DMS153 treated with DMSO at 0.1 percent for 48 hours (cell line): ENCODE measurements at regions not wholly inside any gene's neighbourhood (a gene's known extent, or its start where the extent isn't known, plus 50 kb on each side); places are given as distances from the start of the nearest gene placed in this dataset.
"Not testable (repeated sequence)": the region's sequence is repeated elsewhere in the genome, so short reads cannot be mapped to it uniquely, and the experiment has no call there.

Experiments
- DNase-seq: peaks from one replicate; lab custom pipeline; 2025; ENCODE audit not compliant: unreplicated experiment; lab: John Stamatoyannopoulos, UW

DNA sequence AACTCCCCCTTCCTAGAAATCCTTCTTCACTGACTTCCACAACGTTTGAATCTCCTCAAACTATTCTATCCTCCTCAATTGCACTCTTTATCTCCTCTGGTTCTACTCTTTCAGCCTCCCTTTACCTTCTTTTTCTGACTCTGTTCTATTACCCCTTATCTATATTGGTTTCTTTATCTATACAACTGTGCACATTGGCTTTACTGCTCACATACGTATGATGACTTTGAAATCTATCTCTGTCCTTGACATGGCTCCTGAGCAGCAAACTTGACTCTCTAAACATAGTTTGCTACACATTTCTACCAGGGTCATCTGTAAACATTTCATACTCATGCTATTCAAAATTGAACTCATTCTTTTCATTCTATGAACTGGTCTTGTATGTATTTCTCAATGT is 601.0 kb upstream of the LINC00305 start:
- no peak for DNase-seq

DNA sequence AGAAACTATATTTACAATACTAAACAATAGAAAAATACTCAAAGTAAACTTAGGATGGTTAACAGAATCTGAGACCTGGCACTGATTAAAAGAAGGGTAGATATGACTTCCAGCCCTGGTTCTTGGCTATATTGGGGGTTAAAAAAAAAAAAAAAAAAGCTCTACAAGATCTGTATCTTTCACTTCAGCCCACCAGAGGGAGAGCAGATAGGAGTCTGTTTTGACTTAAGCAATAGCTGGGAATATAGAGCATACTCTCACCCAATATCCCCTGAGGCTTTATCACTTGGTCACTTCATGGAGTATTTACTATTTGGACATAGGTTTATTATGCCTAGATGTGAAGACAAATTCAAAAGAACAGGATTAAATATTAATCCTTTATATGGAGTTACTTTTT is 598.9 kb upstream of the LINC00305 start:
- no peak for DNase-seq

DNA sequence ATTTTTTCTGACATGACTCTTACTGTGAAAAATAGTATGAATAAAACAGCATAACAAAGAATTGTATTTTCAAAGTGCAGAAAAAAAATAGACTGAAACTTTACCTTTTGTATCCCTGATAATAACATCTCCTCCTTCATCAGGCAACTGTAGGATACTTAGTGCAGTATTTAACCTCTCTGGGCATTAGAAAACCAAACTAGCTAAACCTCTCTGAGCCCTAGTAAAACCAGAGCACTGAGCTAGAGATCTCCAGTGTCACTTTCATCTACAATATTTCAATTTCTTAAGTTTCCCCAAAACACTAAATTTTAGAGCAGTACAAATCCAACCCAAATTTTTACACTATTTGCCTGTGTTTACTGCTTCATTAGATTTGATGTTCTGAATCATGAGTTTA is 594.0 kb upstream of the LINC00305 start:
- DNase-seq = no peak

DNA sequence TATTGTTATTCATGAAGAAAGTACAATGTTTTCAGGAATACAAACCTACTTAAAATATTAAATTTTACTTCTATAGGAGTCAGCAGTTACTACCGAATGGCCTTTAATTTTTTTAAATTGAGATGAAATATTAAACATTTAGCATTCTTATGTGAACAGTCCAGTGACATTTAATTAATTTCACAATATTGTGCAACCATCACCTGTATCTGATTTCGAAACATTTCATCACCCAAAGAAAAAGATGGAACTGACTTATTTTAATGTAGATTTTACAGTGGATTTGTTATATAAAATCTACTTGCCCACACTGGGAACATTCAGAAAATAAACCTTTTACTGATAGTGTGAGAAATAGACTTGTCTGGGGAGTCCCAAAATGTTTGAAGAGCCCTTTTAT is 585.2 kb upstream of the LINC00305 start:
- DNase-seq = no peak

DNA sequence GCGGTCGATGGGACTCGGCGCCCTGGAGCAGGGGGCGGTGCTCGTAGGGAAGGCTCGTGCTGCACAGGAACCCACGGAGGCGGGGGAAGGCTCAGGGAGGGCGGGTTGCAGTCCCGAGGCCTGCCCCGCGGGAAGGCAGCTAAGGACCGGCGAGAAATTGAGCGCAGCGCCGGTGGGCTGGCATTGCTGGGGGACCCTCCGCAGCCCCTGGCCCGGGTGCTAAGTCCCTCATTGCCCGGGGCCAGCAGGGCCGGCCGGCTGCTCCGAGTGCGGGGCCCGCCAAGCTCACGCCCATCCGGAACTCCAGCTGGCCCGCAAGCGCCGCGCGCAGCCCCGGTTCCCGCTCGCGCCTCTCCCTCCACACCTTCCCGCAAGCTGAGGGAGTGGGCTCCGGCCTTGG is 576.8 kb upstream of the LINC00305 start:
- not testable (repeated sequence) for DNase-seq

DNA sequence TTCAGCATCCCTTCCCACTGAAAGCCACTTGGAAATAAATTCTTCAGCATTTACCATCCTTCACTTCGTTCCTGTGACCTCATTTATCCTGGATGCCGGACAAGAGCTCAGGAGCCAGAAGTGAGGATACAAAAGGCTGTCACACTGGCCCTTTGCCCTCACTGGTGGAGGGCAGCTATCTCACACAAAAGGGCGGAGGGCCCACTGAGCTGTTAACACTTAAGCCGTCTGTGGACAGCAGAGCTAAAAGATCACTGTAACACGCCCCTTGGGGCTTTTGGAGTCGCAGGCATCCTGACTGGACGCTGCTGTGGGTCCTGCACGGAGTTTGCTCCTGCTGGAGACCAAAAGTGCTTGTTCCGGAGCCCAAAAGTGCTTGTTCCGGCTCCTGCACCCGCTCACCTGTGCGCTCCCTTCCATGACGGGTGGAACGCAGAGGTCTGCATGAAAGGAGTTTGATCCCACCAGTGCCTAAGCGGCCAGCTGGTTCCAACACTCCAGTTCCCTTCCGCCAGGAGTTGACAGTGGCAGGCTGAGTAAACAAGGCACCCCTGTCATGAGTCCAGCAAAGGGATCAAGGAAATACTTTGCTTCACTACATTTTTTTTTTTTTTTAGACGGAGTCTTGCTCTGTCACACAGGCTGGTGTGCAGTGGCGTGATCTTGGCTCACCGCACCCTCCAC is 572.0 kb upstream of the LINC00305 start:
- DNase-seq = peak; percentile 15

DNA sequence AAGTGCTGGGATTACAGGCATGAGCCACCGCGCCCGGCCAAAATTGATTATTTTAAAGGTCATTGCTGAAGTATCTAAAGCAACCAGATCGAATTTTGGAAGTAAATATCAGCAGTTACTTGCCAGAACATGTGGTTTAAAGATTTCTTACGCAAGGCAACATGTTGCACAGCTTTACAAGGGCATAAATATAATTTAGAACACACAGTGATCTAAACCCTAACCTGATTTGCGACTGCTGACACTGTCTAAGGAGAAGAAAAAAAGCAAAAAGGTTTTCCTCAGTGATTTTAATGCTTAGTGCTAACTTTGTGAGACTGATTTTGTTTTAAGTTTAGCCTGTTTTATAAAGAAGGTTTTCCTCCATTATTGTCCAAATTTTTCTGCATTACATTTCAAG is 569.9 kb upstream of the LINC00305 start:
- no peak for DNase-seq

DNA sequence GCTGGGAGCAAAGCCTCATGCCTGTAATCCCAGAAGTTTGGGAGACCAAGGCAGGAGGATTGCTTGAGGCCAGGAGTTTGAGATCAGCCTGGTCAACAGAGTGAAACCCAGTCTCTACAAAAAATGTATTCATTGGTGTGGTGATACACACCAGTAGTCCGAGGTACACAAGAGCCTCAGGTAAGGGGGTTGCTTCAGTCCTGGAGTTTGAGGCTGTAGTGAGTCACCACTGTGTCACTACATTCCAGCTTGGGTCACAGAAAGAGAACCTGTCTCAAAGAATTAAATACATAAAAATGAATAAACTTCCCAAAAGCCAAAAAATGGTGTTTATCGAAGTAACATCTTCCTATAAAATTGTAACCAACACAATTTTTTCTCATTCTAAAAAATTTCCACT is 568.1 kb upstream of the LINC00305 start:
- no peak for DNase-seq

DNA sequence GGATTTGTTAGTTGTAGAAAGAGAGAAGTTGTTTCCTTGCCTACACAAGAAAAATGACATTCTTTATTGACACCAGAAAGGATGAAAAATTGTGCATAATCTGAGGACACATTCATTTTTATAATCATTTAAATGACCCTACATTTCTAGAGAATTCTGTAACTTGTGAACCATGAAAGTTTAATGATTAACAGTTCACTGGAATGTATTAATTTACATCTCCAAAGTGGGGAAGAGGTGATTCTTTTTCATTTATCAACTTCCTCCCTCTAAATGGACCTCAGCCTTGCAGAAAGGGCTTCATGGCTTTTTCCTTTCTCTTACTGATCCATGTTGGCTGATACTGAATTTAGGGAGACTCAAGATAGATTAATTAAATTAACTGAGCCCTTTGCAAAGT is 565.2 kb upstream of the LINC00305 start:
- no peak for DNase-seq

DNA sequence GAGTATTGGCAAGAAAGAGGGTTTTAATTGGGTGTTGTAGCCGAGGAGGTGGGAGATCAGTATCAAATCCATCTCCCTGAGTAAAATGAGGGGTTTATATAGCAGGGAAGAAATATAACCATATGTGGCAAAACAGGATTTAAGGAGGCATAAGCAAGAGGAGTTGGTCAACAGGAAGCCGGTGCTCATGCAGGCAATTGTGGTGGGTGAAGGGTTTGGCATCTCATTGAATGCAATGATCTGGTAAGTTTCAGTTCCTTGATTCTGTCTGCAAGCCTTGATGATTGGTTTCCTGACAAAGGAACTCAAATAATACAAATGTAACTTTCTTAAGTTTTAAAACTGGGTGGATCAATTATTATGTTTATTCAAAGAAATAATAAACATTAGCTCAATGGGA is 564.4 kb upstream of the LINC00305 start:
- DNase-seq = no peak

DNA sequence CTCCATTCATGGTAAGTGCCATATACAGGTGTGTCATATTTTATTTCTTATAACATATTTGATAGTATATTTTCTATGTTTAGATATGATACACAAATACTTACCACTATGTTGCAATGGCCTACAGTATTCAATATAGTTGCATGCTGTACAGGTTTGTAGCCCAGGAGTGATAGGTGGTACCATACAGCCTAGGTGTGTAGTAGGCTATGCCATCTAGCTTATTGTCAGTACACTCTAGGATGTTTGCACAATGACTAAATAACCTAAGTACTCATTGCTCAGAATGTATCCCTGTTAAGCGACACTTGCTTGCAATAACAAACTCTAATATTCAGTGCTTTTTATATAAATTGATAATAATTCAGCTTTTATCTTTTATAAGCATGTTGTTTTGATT is 563.1 kb upstream of the LINC00305 start:
- DNase-seq = no peak

DNA sequence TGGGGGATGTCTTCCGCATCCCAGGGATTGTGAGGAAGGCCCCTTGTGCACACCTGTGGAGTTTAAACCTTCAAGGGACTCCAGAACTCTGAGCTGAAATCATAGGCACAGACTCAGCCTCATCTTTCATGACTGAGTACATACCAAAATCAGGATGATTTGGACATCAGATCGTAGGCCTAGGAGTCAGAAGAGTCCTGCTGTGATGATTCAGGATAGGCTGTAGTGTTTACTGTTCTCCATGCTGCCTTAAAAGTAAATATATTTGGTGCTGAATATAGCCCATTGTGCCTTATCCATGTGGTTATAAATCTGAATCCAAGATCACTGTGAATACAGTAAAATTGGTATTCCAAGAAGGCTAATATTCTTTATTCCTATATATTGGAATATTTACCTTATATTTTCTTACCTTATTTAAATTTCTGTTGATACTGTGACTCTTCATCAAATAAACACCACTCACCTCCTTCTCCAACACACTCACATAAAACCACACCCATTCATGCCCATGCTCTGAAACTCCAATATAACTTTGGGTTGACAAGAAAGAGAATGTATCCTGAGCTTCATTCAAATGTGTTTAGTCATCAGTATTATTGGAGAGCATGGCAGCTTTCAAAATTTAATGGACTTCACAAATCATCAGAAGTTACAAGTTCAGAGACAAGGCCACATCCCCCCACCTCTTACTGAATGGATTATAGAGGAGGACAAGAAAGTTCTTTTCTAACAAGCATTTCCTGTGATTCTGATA is 561.4 kb upstream of the LINC00305 start:
- DNase-seq = no peak

DNA sequence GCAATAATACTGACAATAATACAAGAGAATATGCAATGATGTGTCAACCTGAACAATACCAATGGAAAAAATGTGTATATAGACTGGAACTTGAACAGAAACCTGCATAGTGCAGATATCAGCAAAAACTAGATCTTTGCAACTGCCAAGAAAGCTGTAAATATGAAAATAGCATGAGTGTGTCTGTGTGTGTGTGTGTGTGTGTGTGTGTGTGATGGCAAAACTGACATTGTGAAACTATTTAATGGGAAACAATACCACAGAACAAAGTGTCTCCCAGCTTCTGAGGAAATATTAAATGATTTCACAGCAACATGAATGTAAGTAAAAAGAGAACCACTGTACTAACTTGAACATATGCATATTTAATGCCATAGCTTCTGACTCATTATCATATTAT is 558.2 kb upstream of the LINC00305 start:
- no peak for DNase-seq

DNA sequence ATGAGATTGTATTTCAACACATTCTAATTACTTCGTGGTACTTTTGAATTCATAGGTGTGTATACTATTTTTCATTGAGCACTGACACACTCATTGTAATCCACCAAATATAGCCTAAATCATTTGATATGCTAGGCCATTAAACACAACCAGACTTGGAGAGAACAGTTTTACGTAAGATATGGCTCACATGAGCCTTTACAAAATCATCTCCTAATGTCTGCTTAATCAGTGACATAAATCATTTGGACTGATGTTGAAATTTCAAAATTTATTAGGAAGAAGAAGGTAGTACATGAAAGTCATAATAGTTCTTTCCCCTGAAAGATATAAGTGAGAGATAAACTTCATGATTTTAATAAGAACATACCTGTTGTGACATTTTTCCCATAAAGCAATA is 550.2 kb upstream of the LINC00305 start:
- DNase-seq = no peak

DNA sequence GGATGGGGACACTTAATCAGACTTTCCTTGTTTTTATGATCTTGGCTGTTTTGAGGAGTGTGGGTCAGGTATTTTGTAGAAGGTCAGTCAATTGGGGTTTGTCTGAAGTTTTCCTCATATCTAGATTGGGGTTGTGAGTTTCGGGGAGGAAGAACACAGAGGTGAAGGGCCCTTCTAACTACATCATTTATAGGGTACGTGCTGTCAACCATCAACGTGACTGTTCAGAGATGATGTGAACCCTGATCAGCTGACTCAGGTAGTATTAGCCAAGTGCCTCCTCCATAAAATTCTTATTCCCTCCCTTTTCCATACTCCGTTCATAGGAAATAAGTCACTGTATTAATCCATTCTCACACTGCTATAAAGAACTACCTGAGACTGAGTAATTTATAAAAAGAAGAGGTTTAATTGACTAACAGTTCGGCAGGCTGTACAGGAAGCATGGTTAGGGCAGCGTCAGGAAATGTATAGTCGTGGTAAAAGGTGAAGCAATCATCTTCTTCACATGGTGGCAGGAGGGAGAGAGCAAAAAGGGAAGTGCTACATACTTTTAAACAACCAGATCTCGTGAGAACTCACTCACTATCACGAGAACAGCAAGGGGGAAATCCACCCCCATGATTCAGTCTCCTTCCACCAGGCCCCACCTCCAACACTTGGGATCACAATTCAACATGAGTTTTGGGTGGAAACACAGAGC is 547.1 kb upstream of the LINC00305 start:
- DNase-seq = no peak

DNA sequence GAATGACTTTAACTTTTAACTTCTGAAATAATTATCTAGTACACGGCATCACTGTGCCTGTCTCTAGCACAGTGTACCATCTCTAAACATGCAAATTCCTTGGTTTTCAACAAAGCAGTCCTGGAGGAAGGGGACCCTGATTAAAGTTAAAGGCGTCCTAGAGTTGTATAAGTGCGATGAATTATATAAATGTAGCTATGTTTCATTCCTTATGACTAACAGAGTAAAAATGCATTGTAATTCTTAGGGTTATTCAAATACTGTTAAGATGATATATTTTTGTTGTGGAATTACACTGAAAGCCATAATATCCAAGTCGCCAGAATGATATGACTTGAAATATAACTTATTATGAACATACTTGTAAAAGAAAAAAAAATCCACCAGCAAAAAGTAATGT is 544.9 kb upstream of the LINC00305 start:
- DNase-seq = no peak

DNA sequence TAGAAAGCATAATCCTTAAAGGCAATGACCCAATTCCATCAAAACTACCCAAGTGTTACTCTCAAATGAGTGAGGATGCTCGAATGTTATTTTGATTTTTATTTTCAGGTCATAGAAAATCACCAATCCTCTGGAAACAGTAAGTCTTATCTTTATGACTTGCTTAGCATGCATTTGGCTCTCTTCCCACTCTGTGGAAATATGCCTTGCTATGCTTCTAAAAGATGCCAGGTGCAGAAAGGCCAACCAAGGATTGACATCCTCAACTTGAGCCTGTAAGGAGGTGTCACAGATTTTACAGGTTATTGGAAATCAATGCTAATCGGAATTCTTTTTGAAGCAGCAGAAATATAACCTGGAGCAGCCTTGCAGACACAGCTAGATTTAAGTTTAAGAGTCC is 543.9 kb upstream of the LINC00305 start:
- DNase-seq = no peak

DNA sequence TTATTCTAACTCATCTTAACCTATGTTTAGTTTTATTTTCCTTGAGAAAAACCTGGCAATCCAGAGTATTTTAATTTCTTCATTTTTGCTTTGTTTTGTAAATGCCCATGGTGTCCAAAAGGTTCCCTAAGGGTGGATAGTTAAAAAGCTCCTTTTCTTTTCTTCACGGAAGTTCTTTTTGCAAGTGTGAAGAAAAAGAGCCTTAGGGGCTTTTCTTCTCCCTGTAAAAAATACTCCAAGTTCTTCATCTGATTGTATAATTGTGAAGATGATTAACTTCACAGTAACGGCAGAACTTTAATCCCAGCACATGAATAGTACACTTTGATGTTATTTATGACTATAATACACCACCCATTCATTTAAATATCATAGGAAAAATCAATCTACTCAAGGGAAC is 530.2 kb upstream of the LINC00305 start:
- no peak for DNase-seq

DNA sequence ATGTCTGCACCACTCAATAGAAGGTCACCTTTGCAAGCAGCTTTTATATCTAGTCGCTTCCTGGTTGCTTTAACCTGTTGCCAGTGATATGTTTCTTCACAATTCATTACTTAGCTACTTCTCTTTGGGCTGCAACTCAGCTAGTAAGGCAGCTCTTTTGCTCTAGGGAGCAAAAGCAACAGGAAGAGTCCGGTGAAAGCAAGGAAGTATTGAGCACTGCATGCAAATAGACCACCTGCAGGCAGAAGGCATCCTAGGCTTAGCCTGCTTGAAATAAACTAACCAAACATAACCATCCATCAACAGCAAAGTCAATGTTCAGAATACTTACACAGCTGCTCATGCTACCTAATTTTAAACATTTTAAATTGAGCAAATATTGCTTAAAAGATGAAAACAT is 529.2 kb upstream of the LINC00305 start:
- no peak for DNase-seq

DNA sequence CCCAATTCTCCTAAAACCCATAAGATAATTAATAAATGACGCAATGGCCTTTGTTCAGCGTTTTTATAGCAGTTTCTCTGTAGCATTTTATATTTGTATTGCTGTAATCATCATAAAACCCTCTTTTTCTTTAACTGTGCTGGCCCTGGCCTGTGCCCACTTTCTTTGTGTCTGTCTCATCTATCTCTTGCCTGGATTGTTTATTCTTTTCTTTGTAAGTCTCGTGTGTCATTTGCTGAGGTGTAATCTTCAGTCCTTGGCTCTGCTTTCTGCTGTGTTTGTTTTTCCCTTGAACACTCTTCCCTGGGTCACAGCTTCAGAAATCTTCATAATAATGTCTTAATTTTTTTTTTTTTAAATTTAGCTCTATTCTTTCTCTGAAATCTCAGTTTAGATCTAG is 525.8 kb upstream of the LINC00305 start:
- no peak for DNase-seq

DNA sequence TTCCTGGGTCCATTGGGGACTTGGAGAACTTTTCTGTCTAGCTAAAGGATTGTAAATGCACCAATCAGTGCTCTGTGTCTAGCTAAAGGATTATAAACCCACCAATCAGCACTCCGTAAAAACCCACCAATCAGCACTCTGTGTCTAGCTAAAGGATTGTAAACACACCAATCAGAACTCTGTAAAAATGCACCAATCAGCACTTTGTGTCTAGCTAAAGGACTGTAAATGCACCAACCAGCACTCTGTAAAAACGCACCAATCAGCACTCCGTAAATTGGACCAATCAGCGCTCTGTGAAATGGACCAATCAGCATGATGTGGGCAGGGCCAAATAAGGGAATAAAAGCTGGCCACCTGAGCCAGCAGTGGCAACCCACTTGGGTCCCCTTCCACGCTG is 522.4 kb upstream of the LINC00305 start:
- not testable (repeated sequence) for DNase-seq

DNA sequence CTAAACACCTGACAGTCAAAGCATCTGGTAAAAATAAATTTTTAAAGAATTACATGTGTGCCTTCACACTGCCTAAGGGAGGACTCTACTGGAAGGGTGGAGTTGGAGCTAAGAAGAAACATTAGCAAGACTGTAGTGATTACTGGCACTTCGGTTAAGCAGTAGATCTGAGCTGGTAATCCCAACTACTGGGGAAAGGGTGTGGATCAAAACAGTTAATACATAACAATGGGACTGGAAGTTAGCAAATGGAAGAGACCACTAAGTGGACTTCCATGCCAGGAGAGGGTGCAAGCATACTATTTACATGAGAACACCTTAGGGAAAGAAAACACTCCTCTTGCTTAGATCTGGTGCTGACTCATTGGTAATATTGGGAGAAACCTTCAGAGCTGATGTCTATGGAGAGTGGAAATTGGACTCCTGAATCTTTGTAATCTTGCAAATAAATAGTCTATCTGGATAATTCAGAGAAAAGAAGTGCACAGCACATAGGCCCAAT is 519.6 kb upstream of the LINC00305 start:
- no peak for DNase-seq
